ENCODE measurements at regions not wholly inside any gene's neighbourhood (a gene's known extent, or its start where the extent isn't known, plus 50 kb on each side); places are given as distances from the start of the nearest gene placed in this dataset.

- Mint-ChIP-seq H3K4me3 (no peak overlapping the region), H3K27ac (no peak overlapping the region), H3K36me3 (ENCODE audit: low read depth) (no peaks in the 10 kb centered on the region), H3K4me1 (ENCODE audit: low read depth) (peaks cover 23% of the 10 kb centered on the region), H3K9me3 (no peaks in the 10 kb centered on the region), H3K27me3 (no peaks in the 10 kb centered on the region)
- DNase-seq = no peak
Observed at GRCh38 chr13:105135852-105136615, 1399.4 kb downstream of the EFNB2 start.

GRCh38 chr13:105127732-105128131, 1407.7 kb downstream of the EFNB2 start:
- Mint-ChIP-seq H3K27me3 (peaks cover 3% of the 10 kb centered on the region), H3K36me3 (ENCODE audit: low read depth) (no peaks in the 10 kb centered on the region), H3K4me3 (no peak overlapping the region), H3K27ac (no peak overlapping the region), H3K9me3 (no peaks in the 10 kb centered on the region), H3K4me1 (ENCODE audit: low read depth) (no peaks in the 10 kb centered on the region)
- no peak for DNase-seq

- no peaks in the 10 kb centered on the region for H3K36me3 Mint-ChIP-seq (ENCODE audit: low read depth)
- no peaks in the 10 kb centered on the region for H3K9me3 Mint-ChIP-seq
- no peak overlapping the region for H3K27ac Mint-ChIP-seq
- peaks cover 8% of the 10 kb centered on the region for H3K27me3 Mint-ChIP-seq
- no peaks in the 10 kb centered on the region for H3K4me1 Mint-ChIP-seq (ENCODE audit: low read depth)
- H3K4me3 Mint-ChIP-seq = no peak overlapping the region
- no peak for DNase-seq
Observed at GRCh38 chr13:105121221-105121620, 1414.2 kb downstream of the EFNB2 start.

GRCh38 chr13:105118426-105118985, 1417.0 kb downstream of the EFNB2 start:
- peaks cover 5% of the 10 kb centered on the region for H3K27me3 Mint-ChIP-seq
- H3K4me3 Mint-ChIP-seq = no peak overlapping the region
- DNase-seq = no peak
- no peaks in the 10 kb centered on the region for H3K9me3 Mint-ChIP-seq
- H3K27ac Mint-ChIP-seq = no peak overlapping the region
- H3K4me1 Mint-ChIP-seq (ENCODE audit: low read depth) = no peaks in the 10 kb centered on the region
- H3K36me3 Mint-ChIP-seq (ENCODE audit: low read depth) = no peaks in the 10 kb centered on the region

- H3K27me3 Mint-ChIP-seq = peaks cover 7% of the 10 kb centered on the region
- H3K4me1 Mint-ChIP-seq (ENCODE audit: low read depth) = no peaks in the 10 kb centered on the region
- H3K36me3 Mint-ChIP-seq (ENCODE audit: low read depth) = no peaks in the 10 kb centered on the region
- no peak for DNase-seq
- no peaks in the 10 kb centered on the region for H3K9me3 Mint-ChIP-seq
- H3K27ac Mint-ChIP-seq = no peak overlapping the region
- no peak overlapping the region for H3K4me3 Mint-ChIP-seq
Observed at GRCh38 chr13:105116966-105117365, 1418.5 kb downstream of the EFNB2 start.

GRCh38 chr13:105112561-105112960, 1422.9 kb downstream of the EFNB2 start:
- Mint-ChIP-seq H3K4me3 (no peak overlapping the region), H3K4me1 (ENCODE audit: low read depth) (no peaks in the 10 kb centered on the region), H3K27ac (no peak overlapping the region), H3K36me3 (ENCODE audit: low read depth) (no peaks in the 10 kb centered on the region), H3K27me3 (peaks cover 3% of the 10 kb centered on the region), H3K9me3 (no peaks in the 10 kb centered on the region)
- no peak for DNase-seq

GRCh38 chr13:105107781-105108180, 1427.7 kb downstream of the EFNB2 start:
- H3K9me3 Mint-ChIP-seq = no peaks in the 10 kb centered on the region
- no peak overlapping the region for H3K27ac Mint-ChIP-seq
- DNase-seq = no peak
- no peaks in the 10 kb centered on the region for H3K36me3 Mint-ChIP-seq (ENCODE audit: low read depth)
- no peaks in the 10 kb centered on the region for H3K4me1 Mint-ChIP-seq (ENCODE audit: low read depth)
- H3K27me3 Mint-ChIP-seq = peaks cover 3% of the 10 kb centered on the region
- H3K4me3 Mint-ChIP-seq = no peak overlapping the region

- H3K4me1 Mint-ChIP-seq (ENCODE audit: low read depth) = no peaks in the 10 kb centered on the region
- no peaks in the 10 kb centered on the region for H3K36me3 Mint-ChIP-seq (ENCODE audit: low read depth)
- DNase-seq = no peak
- H3K27ac Mint-ChIP-seq = no peak overlapping the region
- no peaks in the 10 kb centered on the region for H3K27me3 Mint-ChIP-seq
- H3K4me3 Mint-ChIP-seq = no peak overlapping the region
- H3K9me3 Mint-ChIP-seq = no peaks in the 10 kb centered on the region
Observed at GRCh38 chr13:105105471-105105870, 1430.0 kb downstream of the EFNB2 start.

- no peaks in the 10 kb centered on the region for H3K36me3 Mint-ChIP-seq (ENCODE audit: low read depth)
- H3K4me3 Mint-ChIP-seq = no peak overlapping the region
- DNase-seq = no peak
- H3K27me3 Mint-ChIP-seq = peaks cover 13% of the 10 kb centered on the region
- H3K9me3 Mint-ChIP-seq = no peaks in the 10 kb centered on the region
- no peaks in the 10 kb centered on the region for H3K4me1 Mint-ChIP-seq (ENCODE audit: low read depth)
- H3K27ac Mint-ChIP-seq = no peak overlapping the region
Observed at GRCh38 chr13:105097521-105097920, 1437.9 kb downstream of the EFNB2 start.

- Mint-ChIP-seq H3K4me1 (ENCODE audit: low read depth) (no peaks in the 10 kb centered on the region), H3K36me3 (ENCODE audit: low read depth) (no peaks in the 10 kb centered on the region), H3K27ac (no peak overlapping the region), H3K9me3 (no peaks in the 10 kb centered on the region), H3K4me3 (no peak overlapping the region), H3K27me3 (peaks cover 11% of the 10 kb centered on the region)
- DNase-seq = no peak
Observed at GRCh38 chr13:105089858-105090643, 1445.4 kb downstream of the EFNB2 start.

GRCh38 chr13:105087945-105088344, 1447.5 kb downstream of the EFNB2 start:
- Mint-ChIP-seq H3K36me3 (ENCODE audit: low read depth) (no peaks in the 10 kb centered on the region), H3K4me1 (ENCODE audit: low read depth) (no peaks in the 10 kb centered on the region), H3K4me3 (no peak overlapping the region), H3K27me3 (no peaks in the 10 kb centered on the region), H3K9me3 (no peaks in the 10 kb centered on the region), H3K27ac (no peak overlapping the region)
- DNase-seq = no peak

GRCh38 chr13:105084931-105085330, 1450.5 kb downstream of the EFNB2 start:
- Mint-ChIP-seq H3K4me3 (no peak overlapping the region), H3K9me3 (no peaks in the 10 kb centered on the region), H3K36me3 (ENCODE audit: low read depth) (no peaks in the 10 kb centered on the region), H3K27ac (no peak overlapping the region), H3K4me1 (ENCODE audit: low read depth) (no peaks in the 10 kb centered on the region), H3K27me3 (no peaks in the 10 kb centered on the region)
- no peak for DNase-seq

- Mint-ChIP-seq H3K27ac (no peak overlapping the region), H3K36me3 (ENCODE audit: low read depth) (no peaks in the 10 kb centered on the region), H3K9me3 (no peaks in the 10 kb centered on the region), H3K27me3 (no peaks in the 10 kb centered on the region), H3K4me3 (no peak overlapping the region), H3K4me1 (ENCODE audit: low read depth) (no peaks in the 10 kb centered on the region)
- no peak for DNase-seq
Observed at GRCh38 chr13:105083992-105084391, 1451.5 kb downstream of the EFNB2 start.

GRCh38 chr13:105074755-105075154, 1460.7 kb downstream of the EFNB2 start:
- Mint-ChIP-seq H3K9me3 (no peaks in the 10 kb centered on the region), H3K4me3 (no peak overlapping the region), H3K36me3 (ENCODE audit: low read depth) (no peaks in the 10 kb centered on the region), H3K27me3 (no peaks in the 10 kb centered on the region), H3K4me1 (ENCODE audit: low read depth) (no peaks in the 10 kb centered on the region), H3K27ac (no peak overlapping the region)
- no peak for DNase-seq

- H3K4me1 Mint-ChIP-seq (ENCODE audit: low read depth) = no peaks in the 10 kb centered on the region
- no peak for DNase-seq
- H3K4me3 Mint-ChIP-seq = no peak overlapping the region
- no peaks in the 10 kb centered on the region for H3K36me3 Mint-ChIP-seq (ENCODE audit: low read depth)
- H3K27me3 Mint-ChIP-seq = no peaks in the 10 kb centered on the region
- no peak overlapping the region for H3K27ac Mint-ChIP-seq
- no peaks in the 10 kb centered on the region for H3K9me3 Mint-ChIP-seq
Observed at GRCh38 chr13:105073041-105073440, 1462.4 kb downstream of the EFNB2 start.

Data from activated T-cell treated with anti-CD3 and anti-CD28 coated beads, Interleukin-2, amount 50 U/mL, for 24 hours (primary cell).